22Rv1 (cell line): ENCODE measurements at regions not wholly inside any gene's neighbourhood (a gene's known extent, or its start where the extent isn't known, plus 50 kb on each side); places are given as distances from the start of the nearest gene placed in this dataset.

Source experiments
- CTCF ChIP-seq: fragments of 450-650 bp; IDR thresholded peaks from 2 replicates; pipeline ENCODE4 v1.5.1; 2017; ENCODE audit warnings: mild to moderate bottlenecking
- ZFX ChIP-seq: fragments of 450-650 bp; IDR thresholded peaks from 2 replicates; pipeline ENCODE4 v1.6.1; 2017; ENCODE audit warnings: antibody characterized with exemption, borderline replicate concordance

GRCh38 chr3:68328049-68328448 lies 604.3 kb downstream of the TAFA4 start:
- TF ChIP-seq CTCF (no peak), ZFX (no peak)
